ENCODE measurements at regions not wholly inside any gene's neighbourhood (a gene's known extent, or its start where the extent isn't known, plus 50 kb on each side); places are given as distances from the start of the nearest gene placed in this dataset.

DNA sequence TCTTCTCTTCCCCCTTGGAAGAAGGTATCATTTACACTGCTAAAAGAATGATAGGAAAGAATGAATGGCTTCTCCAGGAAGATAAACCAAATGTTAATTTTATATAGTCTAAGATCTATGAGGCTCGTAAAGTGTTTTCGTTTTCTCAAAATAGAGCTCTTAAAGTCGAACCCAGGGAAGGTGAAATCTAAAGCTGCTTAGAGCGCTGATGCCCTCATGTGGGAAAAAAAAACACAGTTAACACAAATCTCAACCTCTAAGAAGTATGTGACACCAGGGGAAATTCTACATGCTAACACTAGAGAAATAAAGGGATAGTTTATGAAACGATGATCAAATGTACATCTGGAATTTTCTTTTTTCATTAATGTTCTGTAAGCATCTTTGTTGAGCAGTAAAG, 257.9 kb downstream of the RASEF start:
- peak; percentile 63 for TF ChIP-seq CTCF (IDR thresholded peaks at IDR 0.05; ENCODE audit: control insufficient read depth, extremely low read depth, insufficient read depth)
- no peak for DNase-seq (ENCODE audit: low read depth)
- no peak overlapping the region for H3K4me3 ChIP-seq (ENCODE audit: low read depth, low read length)

DNA sequence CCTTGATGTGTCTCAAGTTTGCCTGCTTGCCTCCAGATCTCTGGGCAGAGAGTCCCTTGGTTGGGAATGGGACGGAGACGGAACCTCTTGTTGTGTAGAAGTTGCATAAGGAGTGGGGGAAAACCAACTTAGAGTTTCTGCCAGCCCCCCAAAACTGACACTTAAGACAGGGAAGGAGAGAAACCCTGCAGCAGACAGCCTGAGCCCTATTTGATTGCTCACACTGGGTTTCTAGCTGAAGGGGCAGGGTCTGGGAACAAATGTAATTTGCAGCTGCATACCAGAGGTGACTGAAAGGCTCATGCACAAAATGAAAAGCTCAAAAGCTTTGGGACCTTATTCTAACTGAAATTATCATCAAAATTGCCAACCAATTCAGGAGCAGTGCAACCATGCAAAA, 254.5 kb downstream of the RASEF start:
- DNase-seq (ENCODE audit: low read depth): no peak
- no peak overlapping the region for H3K4me3 ChIP-seq (ENCODE audit: low read depth, low read length)
- no peak for TF ChIP-seq CTCF (IDR thresholded peaks at IDR 0.05; ENCODE audit: control insufficient read depth, extremely low read depth, insufficient read depth)

DNA sequence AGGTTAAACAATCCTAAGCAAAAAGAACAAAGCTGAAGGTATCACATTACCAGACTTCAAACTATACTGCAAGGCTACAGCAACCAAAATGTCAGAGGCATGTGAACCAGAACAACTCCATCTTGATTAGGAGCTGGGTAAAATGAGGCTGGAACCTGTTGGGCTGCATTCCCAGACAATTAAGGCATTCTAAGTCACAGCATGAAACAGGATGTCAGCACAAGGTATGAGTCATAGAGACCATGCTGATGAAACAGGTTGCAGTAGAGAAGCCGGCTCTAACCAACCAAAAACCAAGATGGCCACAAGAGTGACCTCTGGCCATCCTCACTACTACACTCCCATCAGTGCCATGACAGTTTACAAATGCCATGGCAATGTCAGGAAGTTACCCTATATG, 252.0 kb downstream of the RASEF start:
- no peak overlapping the region for H3K4me3 ChIP-seq (ENCODE audit: low read depth, low read length)
- no peak for TF ChIP-seq CTCF (IDR thresholded peaks at IDR 0.05; ENCODE audit: control insufficient read depth, extremely low read depth, insufficient read depth)
- peak; percentile 33 for DNase-seq (ENCODE audit: low read depth)

DNA sequence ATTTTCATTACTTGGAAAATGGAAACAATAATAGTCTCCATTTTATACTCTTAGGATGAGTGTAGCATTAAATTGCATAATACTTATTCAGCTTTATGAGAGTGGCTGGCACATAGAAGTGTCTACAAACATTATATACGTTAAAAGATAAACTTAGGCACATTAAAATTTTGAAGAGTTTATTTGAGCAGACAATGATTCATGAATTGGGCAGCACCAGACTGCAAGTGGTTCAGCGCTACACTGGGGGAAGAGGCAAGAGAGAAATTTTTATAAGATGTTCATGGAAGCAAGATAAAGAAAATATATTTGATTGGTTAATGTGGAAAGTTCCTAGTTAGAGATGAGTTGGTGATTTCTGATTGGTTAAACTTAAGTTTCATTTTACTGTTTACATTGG, 243.7 kb downstream of the RASEF start:
- H3K4me3 ChIP-seq (ENCODE audit: low read depth, low read length): no peak overlapping the region
- no peak for TF ChIP-seq CTCF (IDR thresholded peaks at IDR 0.05; ENCODE audit: control insufficient read depth, extremely low read depth, insufficient read depth)
- no peak for DNase-seq (ENCODE audit: low read depth)

DNA sequence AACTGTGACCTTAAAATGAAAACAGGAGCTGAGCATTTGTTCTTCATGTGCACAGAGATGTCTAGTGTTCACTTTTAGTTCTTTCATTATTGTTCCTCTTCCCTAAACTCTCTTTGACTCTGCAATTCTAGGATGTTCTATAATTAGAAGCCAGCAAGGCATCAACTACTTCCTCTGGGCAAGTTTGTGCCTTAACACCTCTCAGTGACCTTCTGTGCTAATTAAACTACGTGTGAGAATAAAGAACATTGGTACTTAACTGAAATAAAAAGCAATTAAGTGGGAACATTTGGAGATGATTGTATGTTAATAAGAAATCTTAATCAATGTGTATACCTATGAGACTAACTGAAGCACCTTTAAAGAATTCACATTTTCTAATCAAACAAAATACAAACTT, 242.8 kb downstream of the RASEF start:
- no peak overlapping the region for H3K4me3 ChIP-seq (ENCODE audit: low read depth, low read length)
- no peak for DNase-seq (ENCODE audit: low read depth)
- TF ChIP-seq CTCF (IDR thresholded peaks at IDR 0.05; ENCODE audit: control insufficient read depth, extremely low read depth, insufficient read depth): no peak

- no peak for TF ChIP-seq CTCF (IDR thresholded peaks at IDR 0.05; ENCODE audit: control insufficient read depth, extremely low read depth, insufficient read depth)
- DNase-seq (ENCODE audit: low read depth): peak; percentile 10
- no peak overlapping the region for H3K4me3 ChIP-seq (ENCODE audit: low read depth, low read length)
These were observed 233.1 kb downstream of the RASEF start for GRCh38 chr9:82829818-82830217.

GRCh38 chr9:82865524-82865923, 197.4 kb downstream of the RASEF start:
- DNase-seq (ENCODE audit: low read depth): no peak
- no peak for TF ChIP-seq CTCF (IDR thresholded peaks at IDR 0.05; ENCODE audit: control insufficient read depth, extremely low read depth, insufficient read depth)
- no peak overlapping the region for H3K4me3 ChIP-seq (ENCODE audit: low read depth, low read length)
